ENCODE measurements at regions not wholly inside any gene's neighbourhood (a gene's known extent, or its start where the extent isn't known, plus 50 kb on each side); places are given as distances from the start of the nearest gene placed in this dataset.

DNA sequence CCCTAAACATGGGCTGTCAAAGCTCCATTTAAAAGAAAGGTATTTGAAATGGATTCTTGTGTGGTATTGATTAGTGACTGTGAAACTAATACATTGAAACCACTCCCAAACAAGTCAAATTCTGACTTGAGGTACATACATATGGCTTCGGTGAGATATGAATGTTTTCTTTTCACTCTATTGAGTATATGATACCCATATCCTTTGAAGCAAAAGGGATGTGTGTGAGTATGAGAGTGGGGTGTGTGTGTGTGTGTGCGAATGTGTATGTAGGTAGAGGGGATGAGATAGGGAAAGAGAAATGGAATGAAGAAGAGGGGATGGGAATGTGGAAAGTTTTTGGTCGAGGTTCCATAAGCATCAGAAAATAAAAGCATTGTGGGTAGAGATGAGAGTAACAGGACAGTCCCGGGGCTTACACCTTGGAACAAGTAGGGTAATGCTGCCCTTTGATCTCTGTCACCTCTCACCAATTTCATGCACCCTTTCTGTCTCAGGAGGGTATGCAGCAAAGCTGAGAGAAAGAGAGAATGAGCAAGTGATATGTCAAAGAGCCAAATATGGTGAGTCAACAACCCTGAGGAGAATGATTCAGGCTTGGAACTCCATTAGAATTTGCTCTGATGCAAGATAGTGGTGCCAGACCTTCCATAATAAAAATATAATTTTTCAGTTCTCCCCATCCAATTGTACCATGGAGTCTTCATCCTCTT is 64.0 kb upstream of the ZEB2 start:
- POLR2A ChIA-PET, result no interaction called here
- H3K9me3 ChIP-seq (ENCODE audit: control insufficient read depth, insufficient read depth, low read depth, low read length), result no peaks in the 10 kb centered on the region
- no peak overlapping the region for H3K27ac ChIP-seq (ENCODE audit: extremely low read depth, low read depth, low read length)
- TF ChIP-seq MYNN (tag by site-specific recombination; IDR thresholded peaks at IDR 0.05; ENCODE audit: borderline replicate concordance) (no peak), ZNF366 (tag by site-specific recombination; conservative IDR thresholded peaks at IDR 0.05) (no peak), ZNF621 (tag by site-specific recombination; IDR thresholded peaks at IDR 0.05) (no peak), GLIS1 (tag by site-specific recombination; IDR thresholded peaks at IDR 0.05) (no peak), ZNF776 (tag by site-specific recombination; IDR thresholded peaks at IDR 0.05; ENCODE audit: borderline replicate concordance) (no peak), ZNF18 (tag by site-specific recombination; IDR thresholded peaks at IDR 0.05) (no peak), ZNF76 (tag by site-specific recombination; IDR thresholded peaks at IDR 0.05; ENCODE audit: borderline replicate concordance, low read depth) (no peak), ZFP3 (tag by site-specific recombination; IDR thresholded peaks at IDR 0.05; ENCODE audit: low read depth) (no peak), HIC1 (tag by site-specific recombination; IDR thresholded peaks at IDR 0.05) (no peak), ZNF521 (tag by site-specific recombination; IDR thresholded peaks at IDR 0.05) (no peak)
- TF ChIP-seq, protein P1, sequence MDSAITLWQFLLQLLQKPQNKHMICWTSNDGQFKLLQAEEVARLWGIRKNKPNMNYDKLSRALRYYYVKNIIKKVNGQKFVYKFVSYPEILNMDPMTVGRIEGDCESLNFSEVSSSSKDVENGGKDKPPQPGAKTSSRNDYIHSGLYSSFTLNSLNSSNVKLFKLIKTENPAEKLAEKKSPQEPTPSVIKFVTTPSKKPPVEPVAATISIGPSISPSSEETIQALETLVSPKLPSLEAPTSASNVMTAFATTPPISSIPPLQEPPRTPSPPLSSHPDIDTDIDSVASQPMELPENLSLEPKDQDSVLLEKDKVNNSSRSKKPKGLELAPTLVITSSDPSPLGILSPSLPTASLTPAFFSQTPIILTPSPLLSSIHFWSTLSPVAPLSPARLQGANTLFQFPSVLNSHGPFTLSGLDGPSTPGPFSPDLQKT (IDR thresholded peaks at IDR 0.05; ENCODE audit: borderline replicate concordance, low read depth, low read length), result no peak
- no peaks in the 10 kb centered on the region for H3K36me3 ChIP-seq (ENCODE audit: control insufficient read depth in 2 of 2, insufficient read depth in 1 of 2, low read length in 2 of 2)
- CTCF ChIA-PET, result interaction anchor here (0.6 kb wide), 1 partner anchor 407 kb away, joined by 3 read pairs; no protein-coding TSS in a partner anchor
- H3K4me3 ChIP-seq (ENCODE audit: low read depth, low read length), result no peak overlapping the region
- no peaks in the 10 kb centered on the region for H3K4me1 ChIP-seq (ENCODE audit: control insufficient read depth, insufficient read depth, low read length)

DNA sequence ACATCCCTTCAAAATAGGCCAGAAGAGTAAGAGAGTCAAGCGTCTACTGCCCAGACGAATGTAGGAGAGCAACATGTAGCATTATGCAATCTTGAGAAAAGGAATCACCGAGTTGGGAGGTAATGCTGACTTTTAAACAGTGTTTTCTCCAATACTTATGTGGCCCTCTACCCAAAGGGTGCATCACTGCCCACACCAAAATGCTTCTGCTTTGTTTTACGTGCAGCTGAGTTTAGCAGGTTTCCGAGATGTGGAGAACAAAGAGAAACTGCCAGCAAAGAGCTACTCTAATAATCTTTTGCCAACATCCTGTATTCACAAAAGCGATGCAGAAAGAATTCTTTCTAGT is 63.4 kb upstream of the ZEB2 start:
- ChIA-PET CTCF (interaction anchor here (0.6 kb wide), 1 partner anchor 406 kb away, joined by 3 read pairs; no protein-coding TSS in a partner anchor), POLR2A (no interaction called here)
- TF ChIP-seq ZBTB21 (tag by site-specific recombination; IDR thresholded peaks at IDR 0.05) (no peak), ZNF426 (tag by site-specific recombination; IDR thresholded peaks at IDR 0.05) (no peak), EGR2 (tag by site-specific recombination; IDR thresholded peaks at IDR 0.05; ENCODE audit: low read depth) (no peak), YY2 (tag by site-specific recombination; IDR thresholded peaks at IDR 0.05) (no peak), ZNF670 (tag by site-specific recombination; IDR thresholded peaks at IDR 0.05; ENCODE audit: low read depth) (no peak), ZNF169 (tag by site-specific recombination; IDR thresholded peaks at IDR 0.05) (no peak), ZNF664 (tag by site-specific recombination; IDR thresholded peaks at IDR 0.05) (no peak), ZNF707 (tag by site-specific recombination; IDR thresholded peaks at IDR 0.05) (no peak), ZBTB20 (tag by site-specific recombination; IDR thresholded peaks at IDR 0.05) (no peak), MYNN (tag by site-specific recombination; IDR thresholded peaks at IDR 0.05; ENCODE audit: borderline replicate concordance) (no peak), ZNF404 (tag by site-specific recombination; IDR thresholded peaks at IDR 0.05) (no peak), ZXDB (tag by site-specific recombination; IDR thresholded peaks at IDR 0.05) (no peak), ZSCAN16 (tag by site-specific recombination; IDR thresholded peaks at IDR 0.05) (no peak)
- TF ChIP-seq, protein P2, sequence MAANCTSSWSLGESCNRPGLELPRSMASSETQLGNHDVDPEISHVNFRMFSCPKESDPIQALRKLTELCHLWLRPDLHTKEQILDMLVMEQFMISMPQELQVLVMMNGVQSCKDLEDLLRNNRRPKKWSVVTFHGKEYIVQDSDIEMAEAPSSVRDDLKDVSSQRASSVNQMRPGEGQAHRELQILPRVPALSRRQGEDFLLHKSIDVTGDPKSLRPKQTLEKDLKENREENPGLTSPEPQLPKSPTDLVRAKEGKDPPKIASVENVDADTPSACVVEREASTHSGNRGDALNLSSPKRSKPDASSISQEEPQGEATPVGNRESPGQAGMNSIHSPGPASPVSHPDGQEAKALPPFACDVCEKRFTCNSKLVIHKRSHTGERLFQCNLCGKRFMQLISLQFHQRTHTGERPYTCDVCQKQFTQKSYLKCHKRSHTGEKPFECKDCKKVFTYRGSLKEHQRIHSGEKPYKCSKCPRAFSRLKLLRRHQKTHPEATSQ (tag by site-specific recombination; IDR thresholded peaks at IDR 0.05), result no peak

More for the DNA sequence above, 63.4 kb upstream of the ZEB2 start:
- H3K9me3 ChIP-seq (ENCODE audit: control insufficient read depth, insufficient read depth, low read depth, low read length), result no peaks in the 10 kb centered on the region
- H3K27ac ChIP-seq (ENCODE audit: extremely low read depth, low read depth, low read length), result no peak overlapping the region
- no peaks in the 10 kb centered on the region for H3K36me3 ChIP-seq (ENCODE audit: control insufficient read depth in 2 of 2, insufficient read depth in 1 of 2, low read length in 2 of 2)
- no peaks in the 10 kb centered on the region for H3K4me1 ChIP-seq (ENCODE audit: control insufficient read depth, insufficient read depth, low read length)
- H3K4me3 ChIP-seq (ENCODE audit: low read depth, low read length), result no peak overlapping the region

Data from HEK293 (cell line).